Vagina (tissue), 2 donors: ENCODE measurements at regions not wholly inside any gene's neighbourhood (a gene's known extent, or its start where the extent isn't known, plus 50 kb on each side); places are given as distances from the start of the nearest gene placed in this dataset.

Experiments used
- POLR2AphosphoS5 ChIP-seq, 2 donors: sonication (generic); formaldehyde crosslinking; IDR thresholded peaks; one replicate each; pipeline ENCODE4 v1.9.0; 2017; ENCODE audit warnings: antibody characterized with exemption in 2 of 2, mild to moderate bottlenecking in 2 of 2, low read depth in 1 of 2; ENCODE audit not compliant: insufficient read depth in 1 of 2
- TF ChIP-seq, protein P1 (sequence below), 3 experiments: fragments of 450-650 bp in 2 of 3; fragments of 200-600 bp in 1 of 3; sonication (generic) in 1 of 3; IDR thresholded peaks; one replicate each; pipeline ENCODE4 v1.5.1; 2017 to 2019; ENCODE audit warnings: antibody characterized with exemption in 3 of 3, mild to moderate bottlenecking in 2 of 3, moderate library complexity in 2 of 3

DNA sequence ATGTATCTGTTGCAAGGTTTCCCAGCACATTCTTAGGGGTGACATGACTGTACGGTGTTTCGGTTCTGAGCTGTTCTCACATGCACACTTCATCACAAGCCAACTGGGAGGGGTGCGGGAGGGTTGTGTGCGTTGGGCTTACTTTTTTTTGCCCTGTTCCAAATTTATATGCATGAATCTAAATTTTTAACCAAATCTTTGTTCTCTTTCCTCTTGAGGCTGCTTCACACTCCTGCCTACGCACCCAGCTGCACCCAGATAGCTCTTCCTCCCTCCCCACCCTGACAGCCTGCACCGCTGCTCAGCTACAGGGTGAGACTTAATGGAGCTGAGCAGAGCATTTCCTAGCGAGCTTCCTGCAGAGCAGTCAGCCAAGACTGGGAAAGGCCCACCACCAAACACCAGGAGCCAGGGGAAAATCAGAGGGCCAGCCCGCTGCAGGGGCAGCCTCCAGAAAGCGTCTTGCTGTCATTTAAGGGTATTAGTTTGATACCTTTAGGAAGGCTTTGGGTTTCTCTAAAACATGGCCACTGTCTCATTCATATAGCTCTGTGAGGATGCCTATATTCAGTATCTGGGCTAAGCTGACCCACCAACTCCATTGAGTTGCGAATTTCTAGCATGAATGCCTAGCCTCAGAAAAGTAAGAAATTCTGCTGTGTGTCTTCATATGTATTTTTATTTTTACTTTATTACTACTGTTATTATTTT is 84.5 kb downstream of the POU3F3 start:
- TF ChIP-seq, protein P1, sequence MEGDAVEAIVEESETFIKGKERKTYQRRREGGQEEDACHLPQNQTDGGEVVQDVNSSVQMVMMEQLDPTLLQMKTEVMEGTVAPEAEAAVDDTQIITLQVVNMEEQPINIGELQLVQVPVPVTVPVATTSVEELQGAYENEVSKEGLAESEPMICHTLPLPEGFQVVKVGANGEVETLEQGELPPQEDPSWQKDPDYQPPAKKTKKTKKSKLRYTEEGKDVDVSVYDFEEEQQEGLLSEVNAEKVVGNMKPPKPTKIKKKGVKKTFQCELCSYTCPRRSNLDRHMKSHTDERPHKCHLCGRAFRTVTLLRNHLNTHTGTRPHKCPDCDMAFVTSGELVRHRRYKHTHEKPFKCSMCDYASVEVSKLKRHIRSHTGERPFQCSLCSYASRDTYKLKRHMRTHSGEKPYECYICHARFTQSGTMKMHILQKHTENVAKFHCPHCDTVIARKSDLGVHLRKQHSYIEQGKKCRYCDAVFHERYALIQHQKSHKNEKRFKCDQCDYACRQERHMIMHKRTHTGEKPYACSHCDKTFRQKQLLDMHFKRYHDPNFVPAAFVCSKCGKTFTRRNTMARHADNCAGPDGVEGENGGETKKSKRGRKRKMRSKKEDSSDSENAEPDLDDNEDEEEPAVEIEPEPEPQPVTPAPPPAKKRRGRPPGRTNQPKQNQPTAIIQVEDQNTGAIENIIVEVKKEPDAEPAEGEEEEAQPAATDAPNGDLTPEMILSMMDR (IDR thresholded peaks at IDR 0.05) = no peak
- TF ChIP-seq POLR2AphosphoS5 (IDR thresholded peaks at IDR 0.05; ENCODE audit: insufficient read depth in 1 of 2, low read depth in 1 of 2) = no peak
